ENCODE measurements at regions not wholly inside any gene's neighbourhood (a gene's known extent, or its start where the extent isn't known, plus 50 kb on each side); places are given as distances from the start of the nearest gene placed in this dataset.
"Not testable (repeated sequence)": the region's sequence is repeated elsewhere in the genome, so short reads cannot be mapped to it uniquely, and the experiment has no call there.

- no peaks in the 10 kb centered on the region for H3K36me3 ChIP-seq (ENCODE audit: control insufficient read depth, insufficient read depth, low read length)
- no peak overlapping the region for H3K4me3 ChIP-seq (ENCODE audit: low read depth, low read length)
- DNase-seq (ENCODE audit: low read depth): no peak
- no peaks in the 10 kb centered on the region for H3K27me3 ChIP-seq (ENCODE audit: control insufficient read depth, insufficient read depth, low read length)
- TF ChIP-seq CTCF (IDR thresholded peaks at IDR 0.05; ENCODE audit: insufficient read depth, low read length, poor library complexity, severe bottlenecking): no peak
These were observed 267.6 kb downstream of the KCNE4 start for GRCh38 chr2:223319601-223320000.

GRCh38 chr2:223324402-223324801, 272.4 kb downstream of the KCNE4 start:
- TF ChIP-seq CTCF (IDR thresholded peaks at IDR 0.05; ENCODE audit: insufficient read depth, low read length, poor library complexity, severe bottlenecking): no peak
- Histone ChIP-seq H3K4me3 (ENCODE audit: low read depth, low read length) (no peak overlapping the region), H3K36me3 (ENCODE audit: control insufficient read depth, insufficient read depth, low read length) (no peaks in the 10 kb centered on the region), H3K27me3 (ENCODE audit: control insufficient read depth, insufficient read depth, low read length) (no peaks in the 10 kb centered on the region)
- no peak for DNase-seq (ENCODE audit: low read depth)

GRCh38 chr2:223328578-223328977, 273.6 kb downstream of the SCG2 start:
- Histone ChIP-seq H3K36me3 (ENCODE audit: control insufficient read depth, insufficient read depth, low read length) (no peaks in the 10 kb centered on the region), H3K4me3 (ENCODE audit: low read depth, low read length) (no peak overlapping the region), H3K27me3 (ENCODE audit: control insufficient read depth, insufficient read depth, low read length) (no peaks in the 10 kb centered on the region)
- no peak for TF ChIP-seq CTCF (IDR thresholded peaks at IDR 0.05; ENCODE audit: insufficient read depth, low read length, poor library complexity, severe bottlenecking)
- no peak for DNase-seq (ENCODE audit: low read depth)

GRCh38 chr2:223330747-223331146, 271.4 kb downstream of the SCG2 start:
- H3K4me3 ChIP-seq (ENCODE audit: low read depth, low read length); DNase-seq (ENCODE audit: low read depth); H3K36me3 ChIP-seq (ENCODE audit: control insufficient read depth, insufficient read depth, low read length); H3K27me3 ChIP-seq (ENCODE audit: control insufficient read depth, insufficient read depth, low read length): not testable (repeated sequence)

- no peak for DNase-seq (ENCODE audit: low read depth)
- TF ChIP-seq CTCF (IDR thresholded peaks at IDR 0.05; ENCODE audit: insufficient read depth, low read length, poor library complexity, severe bottlenecking): no peak
- H3K4me3 ChIP-seq (ENCODE audit: low read depth, low read length): no peak overlapping the region
- no peaks in the 10 kb centered on the region for H3K27me3 ChIP-seq (ENCODE audit: control insufficient read depth, insufficient read depth, low read length)
- H3K36me3 ChIP-seq (ENCODE audit: control insufficient read depth, insufficient read depth, low read length): no peaks in the 10 kb centered on the region
These were observed 264.1 kb downstream of the SCG2 start for GRCh38 chr2:223338016-223338415.

- Histone ChIP-seq H3K27me3 (ENCODE audit: control insufficient read depth, insufficient read depth, low read length) (no peaks in the 10 kb centered on the region), H3K36me3 (ENCODE audit: control insufficient read depth, insufficient read depth, low read length) (no peaks in the 10 kb centered on the region), H3K4me3 (ENCODE audit: low read depth, low read length) (no peak overlapping the region)
- no peak for DNase-seq (ENCODE audit: low read depth)
- TF ChIP-seq CTCF (IDR thresholded peaks at IDR 0.05; ENCODE audit: insufficient read depth, low read length, poor library complexity, severe bottlenecking): no peak
These were observed 245.1 kb downstream of the SCG2 start for GRCh38 chr2:223357076-223357475.
